ENCODE measurements at regions not wholly inside any gene's neighbourhood (a gene's known extent, or its start where the extent isn't known, plus 50 kb on each side); places are given as distances from the start of the nearest gene placed in this dataset.

DNA sequence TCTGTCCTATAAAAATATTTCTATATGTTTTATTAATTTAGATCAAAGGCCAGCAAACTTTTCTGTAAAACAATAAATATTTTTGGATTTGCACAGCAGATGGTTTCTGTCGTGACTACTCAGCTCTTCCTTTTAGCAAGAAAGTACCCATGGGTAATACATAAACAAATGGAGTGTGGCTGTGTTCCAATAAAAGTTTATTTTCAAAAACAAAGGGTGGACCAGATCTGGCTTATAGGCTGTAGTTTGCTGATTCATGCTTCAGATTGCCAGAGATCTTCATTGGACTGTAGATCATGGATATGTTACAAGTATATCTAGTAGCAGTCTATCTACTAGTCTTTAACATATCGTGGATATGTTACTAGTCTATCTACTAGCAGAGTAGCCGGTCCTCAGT, 590.5 kb downstream of the CSNK1G3 start:
- Histone ChIP-seq H2BK15ac (ENCODE audit: low read length) (no peak overlapping the region), H3K36me3 (ENCODE audit: control insufficient read depth in 2 of 4, insufficient read depth in 4 of 4, low read length in 3 of 4) (no peaks in the 10 kb centered on the region), H4K8ac (ENCODE audit: extremely low read depth, insufficient read depth, low read length) (no peak overlapping the region), H3K9me3 (ENCODE audit: insufficient read depth in 2 of 2, low read depth in 1 of 2, low read length in 1 of 2) (no peaks in the 10 kb centered on the region), H3K79me1 (ENCODE audit: low read depth, low read length) (no peaks in the 10 kb centered on the region), H2AK5ac (ENCODE audit: low read depth, low read length) (no peak overlapping the region), H3K27me3 (replicated peaks in 1 of 4; ENCODE audit: control insufficient read depth in 3 of 4, extremely low read depth in 1 of 4, insufficient read depth in 3 of 4, low read length in 3 of 4) (no peaks in the 10 kb centered on the region), H2BK120ac (replicated peaks; ENCODE audit: low read depth, low read length) (no peak overlapping the region), H2BK12ac (ENCODE audit: low read depth, low read length) (no peak overlapping the region), H3K4me3 (ENCODE audit: extremely low read depth in 1 of 4, insufficient read depth in 2 of 4, low read depth in 3 of 4, low read length in 4 of 4) (no peak overlapping the region), H3K56ac (replicated peaks; ENCODE audit: insufficient read length, low read depth, low read length) (no peak overlapping the region), H2AFZ (ENCODE audit: low read length) (0 out of 2 replicates have a peak overlapping the region, but pooled peaks have one; percentile 6), H2BK5ac (ENCODE audit: low read depth, low read length) (no peak overlapping the region), H4K5ac (ENCODE audit: insufficient read length, low read depth, low read length) (no peak overlapping the region), H3K23ac (ENCODE audit: insufficient read length) (no peak overlapping the region), H3K27ac (ENCODE audit: low read depth, low read length) (no peak overlapping the region), H3K4me2 (ENCODE audit: insufficient read depth in 1 of 2, low read depth in 2 of 2, low read length in 2 of 2) (no peak overlapping the region), H4K20me1 (replicated peaks in 1 of 2; ENCODE audit: control insufficient read depth in 1 of 2, insufficient read depth in 2 of 2, low read length in 2 of 2) (no peaks in the 10 kb centered on the region), H3K18ac (ENCODE audit: extremely low read depth, low read length) (no peak overlapping the region), H3K4me1 (replicated peaks in 1 of 4; ENCODE audit: control insufficient read depth in 3 of 4, insufficient read depth in 4 of 4, low read length in 3 of 4) (no peaks in the 10 kb centered on the region), H2BK20ac (ENCODE audit: low read length) (no peak overlapping the region), H3K9ac (replicated peaks in 1 of 4; ENCODE audit: extremely low read depth in 1 of 4, low read depth in 3 of 4, low read length in 3 of 4) (no peak overlapping the region), H3K79me2 (ENCODE audit: control insufficient read depth in 1 of 2, insufficient read depth in 2 of 2, low read length in 2 of 2) (no peaks in the 10 kb centered on the region), H3K4ac (replicated peaks; ENCODE audit: insufficient read length, low read depth, low read length) (no peak overlapping the region), H4K91ac (replicated peaks; ENCODE audit: insufficient read length, low read length) (no peak overlapping the region), H3K14ac (ENCODE audit: insufficient read length) (no peak overlapping the region), H3K23me2 (ENCODE audit: low read depth, low read length) (no peaks in the 10 kb centered on the region)
- CTCF ChIA-PET (ENCODE audit: partially characterized antibody): no interaction called here
- 93% methylated on average over 3 of the region's 3 CpGs; no CpG with 5 or more reads in 1 of the 2 experiments for WGBS, 2 experiments (ENCODE audit: extremely low coverage in 1 of 2, insufficient coverage in 1 of 2, insufficient read length in 1 of 2, insufficient replicate concordance in 2 of 2, low coverage in 1 of 2, low lambda C conversion rate in 2 of 2, missing lambda C conversion rate in 1 of 2)
- TF ChIP-seq TAF7 (optimal IDR thresholded peaks at IDR 0.05; ENCODE audit: borderline replicate concordance, low read depth, low read length): no peak
- TF ChIP-seq TAF1 (IDR thresholded peaks at IDR 0.05; ENCODE audit: low read depth, low read length): no peak
- no peak for TF ChIP-seq SP4 (IDR thresholded peaks at IDR 0.05; ENCODE audit: low read length)
- TF ChIP-seq, protein P1, sequence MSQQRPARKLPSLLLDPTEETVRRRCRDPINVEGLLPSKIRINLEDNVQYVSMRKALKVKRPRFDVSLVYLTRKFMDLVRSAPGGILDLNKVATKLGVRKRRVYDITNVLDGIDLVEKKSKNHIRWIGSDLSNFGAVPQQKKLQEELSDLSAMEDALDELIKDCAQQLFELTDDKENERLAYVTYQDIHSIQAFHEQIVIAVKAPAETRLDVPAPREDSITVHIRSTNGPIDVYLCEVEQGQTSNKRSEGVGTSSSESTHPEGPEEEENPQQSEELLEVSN (IDR thresholded peaks at IDR 0.05): no peak
- no peak for TF ChIP-seq RBBP5 (IDR thresholded peaks at IDR 0.05; ENCODE audit: borderline replicate concordance, low read depth, low read length)
- POLR2A ChIA-PET (ENCODE audit: partially characterized antibody): no interaction called here
- DNase-seq (ENCODE audit: low read depth in 1 of 2, low spot score in 2 of 2) (no peak), FAIRE-seq (no peak)

Data from H1 (cell line).